Non-pigmented ciliary epithelial cell (primary cell): ENCODE measurements at regions not wholly inside any gene's neighbourhood (a gene's known extent, or its start where the extent isn't known, plus 50 kb on each side); places are given as distances from the start of the nearest gene placed in this dataset.
"Not testable (repeated sequence)": the region's sequence is repeated elsewhere in the genome, so short reads cannot be mapped to it uniquely, and the experiment has no call there.

Source experiments
- DNase-seq: peaks from one replicate; pipeline ENCODE4 v3.0.0-alpha.2; 2010; ENCODE audit warnings: low read depth

GRCh38 chr14:29376237-29376636, 551.4 kb downstream of the PRKD1 start:
- no peak for DNase-seq

GRCh38 chr14:29380826-29381225, 546.8 kb downstream of the PRKD1 start:
- DNase-seq = no peak

GRCh38 chr14:29388571-29388970, 539.1 kb downstream of the PRKD1 start:
- no peak for DNase-seq

- no peak for DNase-seq
Measured at GRCh38 chr14:29390081-29390832, 537.4 kb downstream of the PRKD1 start.

- DNase-seq = no peak
Measured at GRCh38 chr14:29391231-29391630, 536.4 kb downstream of the PRKD1 start.

- no peak for DNase-seq
Measured at GRCh38 chr14:29391801-29392200, 535.8 kb downstream of the PRKD1 start.

GRCh38 chr14:29392287-29392686, 535.4 kb downstream of the PRKD1 start:
- no peak for DNase-seq

- no peak for DNase-seq
Measured at GRCh38 chr14:29403091-29403490, 524.6 kb downstream of the PRKD1 start.

- no peak for DNase-seq
Measured at GRCh38 chr14:29410581-29410980, 517.1 kb downstream of the PRKD1 start.

GRCh38 chr14:29414931-29415330, 512.7 kb downstream of the PRKD1 start:
- not testable (repeated sequence) for DNase-seq

- DNase-seq = no peak
Measured at GRCh38 chr14:29419736-29420135, 507.9 kb downstream of the PRKD1 start.

- no peak for DNase-seq
Measured at GRCh38 chr14:29421156-29421728, 506.4 kb downstream of the PRKD1 start.

- DNase-seq = no peak
Measured at GRCh38 chr14:29425705-29426482, 501.8 kb downstream of the PRKD1 start.

- peak; percentile 51 for DNase-seq
Measured at GRCh38 chr14:29442696-29443095, 485.0 kb downstream of the PRKD1 start.

GRCh38 chr14:29444216-29444615, 483.4 kb downstream of the PRKD1 start:
- no peak for DNase-seq

- DNase-seq = no peak
Measured at GRCh38 chr14:29444805-29445204, 482.8 kb downstream of the PRKD1 start.

GRCh38 chr14:29446971-29447370, 480.7 kb downstream of the PRKD1 start:
- no peak for DNase-seq

- no peak for DNase-seq
Measured at GRCh38 chr14:29451941-29452340, 475.7 kb downstream of the PRKD1 start.

GRCh38 chr14:29453045-29453444, 474.6 kb downstream of the PRKD1 start:
- DNase-seq = no peak

- no peak for DNase-seq
Measured at GRCh38 chr14:29454026-29454693, 473.5 kb downstream of the PRKD1 start.

GRCh38 chr14:29458547-29458946, 469.1 kb downstream of the PRKD1 start:
- DNase-seq = no peak

- DNase-seq = no peak
Measured at GRCh38 chr14:29459531-29459930, 468.1 kb downstream of the PRKD1 start.
